ENCODE measurements at regions not wholly inside any gene's neighbourhood (a gene's known extent, or its start where the extent isn't known, plus 50 kb on each side); places are given as distances from the start of the nearest gene placed in this dataset.

DNA sequence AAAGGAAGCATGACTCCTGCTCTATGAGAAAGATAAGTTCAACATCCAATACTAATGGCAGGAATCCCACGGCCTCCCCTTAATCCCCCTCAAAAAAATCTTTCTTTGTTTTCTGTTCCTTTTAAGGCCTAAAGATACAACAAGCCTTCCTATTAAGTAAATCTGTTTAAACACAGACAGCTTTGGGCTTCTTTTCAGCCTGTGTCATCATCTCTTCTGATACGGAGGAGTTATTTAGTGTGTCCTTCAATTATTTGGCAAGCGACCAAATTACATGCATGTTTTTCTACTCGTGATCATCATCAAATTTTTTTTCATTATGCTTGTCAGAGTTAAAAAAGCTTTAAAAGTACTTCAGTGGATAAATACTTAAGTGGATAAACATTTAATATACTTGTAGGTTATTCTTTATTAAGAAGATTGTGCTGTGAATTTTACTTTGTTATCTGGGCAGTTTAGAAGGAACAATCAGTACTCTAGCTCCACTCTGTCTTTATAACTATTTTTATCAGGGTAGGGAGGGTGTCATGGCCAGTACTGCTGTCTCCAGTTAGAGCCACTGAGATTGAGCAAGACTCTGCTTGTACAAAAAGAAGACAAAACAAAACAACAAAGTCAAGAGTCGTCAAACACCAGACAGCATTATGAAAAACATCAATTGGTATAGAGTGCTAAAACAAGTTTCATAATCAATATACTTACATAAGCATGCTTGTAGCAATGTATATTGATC lies 210.7 kb downstream of the PRR32 start:
- H3K4me3 ChIP-seq = no peak overlapping the region
- H3K9me3 ChIP-seq = no peaks in the 10 kb centered on the region
- TF ChIP-seq, protein P1, sequence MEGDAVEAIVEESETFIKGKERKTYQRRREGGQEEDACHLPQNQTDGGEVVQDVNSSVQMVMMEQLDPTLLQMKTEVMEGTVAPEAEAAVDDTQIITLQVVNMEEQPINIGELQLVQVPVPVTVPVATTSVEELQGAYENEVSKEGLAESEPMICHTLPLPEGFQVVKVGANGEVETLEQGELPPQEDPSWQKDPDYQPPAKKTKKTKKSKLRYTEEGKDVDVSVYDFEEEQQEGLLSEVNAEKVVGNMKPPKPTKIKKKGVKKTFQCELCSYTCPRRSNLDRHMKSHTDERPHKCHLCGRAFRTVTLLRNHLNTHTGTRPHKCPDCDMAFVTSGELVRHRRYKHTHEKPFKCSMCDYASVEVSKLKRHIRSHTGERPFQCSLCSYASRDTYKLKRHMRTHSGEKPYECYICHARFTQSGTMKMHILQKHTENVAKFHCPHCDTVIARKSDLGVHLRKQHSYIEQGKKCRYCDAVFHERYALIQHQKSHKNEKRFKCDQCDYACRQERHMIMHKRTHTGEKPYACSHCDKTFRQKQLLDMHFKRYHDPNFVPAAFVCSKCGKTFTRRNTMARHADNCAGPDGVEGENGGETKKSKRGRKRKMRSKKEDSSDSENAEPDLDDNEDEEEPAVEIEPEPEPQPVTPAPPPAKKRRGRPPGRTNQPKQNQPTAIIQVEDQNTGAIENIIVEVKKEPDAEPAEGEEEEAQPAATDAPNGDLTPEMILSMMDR (IDR thresholded peaks at IDR 0.05) = no peak
- no peak for TF ChIP-seq POLR2A (IDR thresholded peaks at IDR 0.05)
- H3K27me3 ChIP-seq = no peaks in the 10 kb centered on the region
- WGBS, 2 donors = 23 to 37% methylated on average over 5 of the region's 5 CpGs
- DNase-seq = no peak
- H3K27ac ChIP-seq = peak overlapping the region in 1 of 4 donors; percentile 14
- intact Hi-C loops (cut with DNase I) = no loop called here
- H3K4me1 ChIP-seq = no peaks in the 10 kb centered on the region
- H3K36me3 ChIP-seq = no peaks in the 10 kb centered on the region

DNA sequence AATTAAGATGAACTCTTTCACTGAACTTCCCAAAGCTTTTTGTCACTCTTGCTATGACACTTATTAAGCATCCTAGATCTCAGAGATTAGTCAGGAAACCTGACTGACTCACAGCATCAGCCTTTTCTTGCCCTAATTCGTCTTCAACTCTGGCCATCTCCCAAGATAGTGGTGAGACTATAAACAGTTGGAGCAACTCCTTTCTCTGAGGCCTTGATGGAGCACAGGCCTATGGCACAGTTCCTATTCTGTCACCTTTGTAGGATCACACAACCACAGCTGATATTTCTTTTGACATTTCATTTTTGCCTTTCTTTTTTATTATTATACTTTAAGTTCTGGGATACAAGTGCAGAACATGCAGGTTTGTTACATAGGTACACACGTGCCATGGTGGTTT lies 217.6 kb downstream of the PRR32 start:
- intact Hi-C loops (cut with DNase I) = no loop called here
- Histone ChIP-seq H3K4me3 (no peak overlapping the region), H3K36me3 (no peaks in the 10 kb centered on the region), H3K4me1 (no peaks in the 10 kb centered on the region), H3K27ac (no peak overlapping the region), H3K27me3 (no peaks in the 10 kb centered on the region), H3K9me3 (no peaks in the 10 kb centered on the region)
- WGBS, 2 donors = 28 to 43% methylated on average over 2 of the region's 2 CpGs
- DNase-seq = no peak
- TF ChIP-seq, protein P1 (IDR thresholded peaks at IDR 0.05) = no peak
- no peak for TF ChIP-seq POLR2A (IDR thresholded peaks at IDR 0.05)

DNA sequence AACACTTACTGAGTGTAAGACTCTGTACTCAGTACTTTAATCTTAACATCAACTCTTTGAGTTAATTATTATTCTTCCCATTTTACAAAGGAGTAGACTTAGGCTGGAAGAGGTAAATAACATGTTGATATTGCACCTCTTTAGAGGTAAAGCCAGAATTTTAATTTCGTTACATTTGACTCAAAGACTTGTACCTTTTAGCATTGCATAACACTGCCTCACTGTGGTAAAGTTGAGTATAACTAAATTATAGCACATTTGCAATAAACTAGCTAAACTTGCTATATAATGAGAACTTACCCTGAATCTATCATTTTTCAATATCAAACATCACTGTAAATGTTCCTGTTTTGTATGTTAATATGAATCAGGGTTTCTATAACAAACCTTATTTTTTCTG lies 218.5 kb downstream of the PRR32 start:
- Histone ChIP-seq H3K4me1 (no peaks in the 10 kb centered on the region), H3K27me3 (no peaks in the 10 kb centered on the region), H3K4me3 (no peak overlapping the region), H3K36me3 (no peaks in the 10 kb centered on the region), H3K27ac (no peak overlapping the region), H3K9me3 (no peaks in the 10 kb centered on the region)
- no peak for TF ChIP-seq POLR2A (IDR thresholded peaks at IDR 0.05)
- TF ChIP-seq, protein P1 (IDR thresholded peaks at IDR 0.05) = peak in 2 of 6 experiments; percentile 13 to 22
- WGBS, 2 donors = 22 to 42% methylated on average over 1 of the region's 1 CpG
- intact Hi-C loops (cut with DNase I) = no loop called here
- no peak for DNase-seq

DNA sequence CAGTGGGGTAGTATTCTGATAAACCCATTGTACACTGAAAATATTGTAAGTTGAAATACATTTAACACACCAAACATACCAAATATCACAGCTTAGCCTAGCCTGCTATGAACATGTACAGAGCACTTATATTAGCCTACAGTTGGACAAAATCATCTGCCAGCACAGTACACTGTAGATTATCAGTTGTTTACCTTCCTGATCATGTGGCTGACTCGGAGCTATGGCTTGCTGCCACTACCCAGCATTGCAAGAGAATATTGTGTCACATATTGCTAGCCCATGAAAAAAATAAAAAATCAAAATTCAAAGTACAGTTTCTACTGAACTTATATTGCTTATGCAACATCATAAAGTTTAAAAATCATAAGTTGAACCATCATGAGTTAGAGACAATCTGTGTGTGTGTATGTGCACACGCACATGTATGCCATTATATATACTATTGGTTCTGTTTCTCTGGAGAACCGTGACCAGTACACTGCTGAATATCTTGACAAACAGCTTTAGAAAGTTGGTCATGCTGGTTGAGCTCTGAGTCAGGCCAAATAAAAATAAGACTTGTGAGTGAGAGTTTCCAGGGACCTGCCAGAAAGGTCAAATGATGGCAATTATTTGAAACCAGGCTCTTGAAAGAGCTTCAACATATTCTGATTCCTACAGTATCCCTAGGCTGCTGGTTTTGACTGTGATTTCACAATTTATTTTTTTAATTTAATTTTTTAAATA lies 238.5 kb downstream of the PRR32 start:
- H3K27me3 ChIP-seq = no peaks in the 10 kb centered on the region
- no peaks in the 10 kb centered on the region for H3K9me3 ChIP-seq
- intact Hi-C loops (cut with DNase I) = no loop called here
- WGBS, 2 donors = 44 to 45% methylated on average over 3 of the region's 3 CpGs
- H3K27ac ChIP-seq = no peak overlapping the region
- H3K4me1 ChIP-seq = no peaks in the 10 kb centered on the region
- H3K36me3 ChIP-seq = no peaks in the 10 kb centered on the region
- TF ChIP-seq, protein P1 (IDR thresholded peaks at IDR 0.05) = no peak
- no peak for TF ChIP-seq POLR2A (IDR thresholded peaks at IDR 0.05)
- DNase-seq = no peak
- H3K4me3 ChIP-seq = no peak overlapping the region

DNA sequence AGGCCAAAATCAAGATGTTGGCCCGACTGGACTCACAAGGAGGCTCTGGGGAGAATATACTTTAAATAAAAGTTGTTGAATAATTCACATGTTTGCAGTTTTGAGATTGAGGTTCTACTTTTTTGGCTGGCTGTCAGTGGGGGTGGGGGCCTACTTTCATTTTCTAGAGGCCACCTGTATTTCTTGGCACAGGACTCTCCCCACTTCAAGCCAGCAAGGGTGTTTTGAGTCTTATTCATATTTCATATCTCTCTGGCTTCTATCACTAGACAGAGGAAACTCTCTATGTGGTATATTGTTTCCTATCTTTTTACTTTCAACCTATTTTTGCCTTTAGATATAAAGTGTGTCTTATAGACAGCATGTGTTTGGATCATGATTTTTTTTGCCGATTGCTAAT lies 266.4 kb downstream of the PRR32 start:
- TF ChIP-seq POLR2A (IDR thresholded peaks at IDR 0.05) = no peak
- TF ChIP-seq, protein P1 (IDR thresholded peaks at IDR 0.05) = no peak

More for the DNA sequence above, 266.4 kb downstream of the PRR32 start:
- Histone ChIP-seq H3K36me3 (no peaks in the 10 kb centered on the region), H3K9me3 (no peaks in the 10 kb centered on the region), H3K27ac (no peak overlapping the region), H3K4me1 (no peaks in the 10 kb centered on the region), H3K4me3 (no peak overlapping the region), H3K27me3 (no peaks in the 10 kb centered on the region)
- DNase-seq = no peak
- WGBS, 2 donors = 67 to 75% methylated on average over 2 of the region's 2 CpGs
- intact Hi-C loops (cut with DNase I) = no loop called here
